ENCODE measurements at regions not wholly inside any gene's neighbourhood (a gene's known extent, or its start where the extent isn't known, plus 50 kb on each side); places are given as distances from the start of the nearest gene placed in this dataset.

DNA sequence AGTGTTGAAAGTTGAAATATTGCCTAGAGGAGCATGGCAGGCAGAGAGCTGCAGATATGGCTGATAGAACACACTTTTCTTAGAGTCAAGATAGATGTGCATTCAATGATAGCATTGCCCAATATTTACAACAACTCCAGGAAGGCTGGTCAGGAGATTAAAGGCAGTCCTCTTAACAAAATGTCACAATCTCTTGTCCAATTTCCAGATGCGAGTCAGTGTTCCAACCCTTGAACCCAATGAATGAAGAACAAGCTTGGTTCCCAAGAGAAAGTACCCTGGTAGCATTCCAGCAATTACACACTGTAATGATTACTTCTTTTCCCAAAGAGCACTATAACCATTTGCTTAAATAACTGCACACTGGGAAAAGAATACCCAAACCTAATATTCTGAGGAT lies 839.4 kb upstream of the VRK2 start (continued):
- TF ChIP-seq, protein P1, sequence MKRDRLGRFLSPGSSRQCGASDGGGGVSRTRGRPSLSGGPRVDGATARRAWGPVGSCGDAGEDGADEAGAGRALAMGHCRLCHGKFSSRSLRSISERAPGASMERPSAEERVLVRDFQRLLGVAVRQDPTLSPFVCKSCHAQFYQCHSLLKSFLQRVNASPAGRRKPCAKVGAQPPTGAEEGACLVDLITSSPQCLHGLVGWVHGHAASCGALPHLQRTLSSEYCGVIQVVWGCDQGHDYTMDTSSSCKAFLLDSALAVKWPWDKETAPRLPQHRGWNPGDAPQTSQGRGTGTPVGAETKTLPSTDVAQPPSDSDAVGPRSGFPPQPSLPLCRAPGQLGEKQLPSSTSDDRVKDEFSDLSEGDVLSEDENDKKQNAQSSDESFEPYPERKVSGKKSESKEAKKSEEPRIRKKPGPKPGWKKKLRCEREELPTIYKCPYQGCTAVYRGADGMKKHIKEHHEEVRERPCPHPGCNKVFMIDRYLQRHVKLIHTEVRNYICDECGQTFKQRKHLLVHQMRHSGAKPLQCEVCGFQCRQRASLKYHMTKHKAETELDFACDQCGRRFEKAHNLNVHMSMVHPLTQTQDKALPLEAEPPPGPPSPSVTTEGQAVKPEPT (CRISPR knock-in tag; IDR thresholded peaks at IDR 0.05; ENCODE audit: low read depth), result no peak
- TF ChIP-seq FOXA1 (IDR thresholded peaks at IDR 0.05) (no peak), FOXA1 (CRISPR knock-in tag; IDR thresholded peaks at IDR 0.05) (no peak), ZNF850 (CRISPR knock-in tag; conservative IDR thresholded peaks at IDR 0.05) (no peak), ZNF33B (CRISPR knock-in tag; IDR thresholded peaks at IDR 0.05) (no peak), EHMT2 (IDR thresholded peaks at IDR 0.05; ENCODE audit: borderline replicate concordance, low read depth, low read length) (no peak), REXO4 (CRISPR knock-in tag; IDR thresholded peaks at IDR 0.05; ENCODE audit: borderline replicate concordance) (no peak), ZZZ3 (CRISPR knock-in tag; IDR thresholded peaks at IDR 0.05; ENCODE audit: borderline replicate concordance) (no peak), ZNF121 (CRISPR knock-in tag; IDR thresholded peaks at IDR 0.05) (no peak)
- TF ChIP-seq, protein P2, sequence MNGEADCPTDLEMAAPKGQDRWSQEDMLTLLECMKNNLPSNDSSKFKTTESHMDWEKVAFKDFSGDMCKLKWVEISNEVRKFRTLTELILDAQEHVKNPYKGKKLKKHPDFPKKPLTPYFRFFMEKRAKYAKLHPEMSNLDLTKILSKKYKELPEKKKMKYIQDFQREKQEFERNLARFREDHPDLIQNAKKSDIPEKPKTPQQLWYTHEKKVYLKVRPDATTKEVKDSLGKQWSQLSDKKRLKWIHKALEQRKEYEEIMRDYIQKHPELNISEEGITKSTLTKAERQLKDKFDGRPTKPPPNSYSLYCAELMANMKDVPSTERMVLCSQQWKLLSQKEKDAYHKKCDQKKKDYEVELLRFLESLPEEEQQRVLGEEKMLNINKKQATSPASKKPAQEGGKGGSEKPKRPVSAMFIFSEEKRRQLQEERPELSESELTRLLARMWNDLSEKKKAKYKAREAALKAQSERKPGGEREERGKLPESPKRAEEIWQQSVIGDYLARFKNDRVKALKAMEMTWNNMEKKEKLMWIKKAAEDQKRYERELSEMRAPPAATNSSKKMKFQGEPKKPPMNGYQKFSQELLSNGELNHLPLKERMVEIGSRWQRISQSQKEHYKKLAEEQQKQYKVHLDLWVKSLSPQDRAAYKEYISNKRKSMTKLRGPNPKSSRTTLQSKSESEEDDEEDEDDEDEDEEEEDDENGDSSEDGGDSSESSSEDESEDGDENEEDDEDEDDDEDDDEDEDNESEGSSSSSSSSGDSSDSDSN (CRISPR knock-in tag; IDR thresholded peaks at IDR 0.05), result no peak

DNA sequence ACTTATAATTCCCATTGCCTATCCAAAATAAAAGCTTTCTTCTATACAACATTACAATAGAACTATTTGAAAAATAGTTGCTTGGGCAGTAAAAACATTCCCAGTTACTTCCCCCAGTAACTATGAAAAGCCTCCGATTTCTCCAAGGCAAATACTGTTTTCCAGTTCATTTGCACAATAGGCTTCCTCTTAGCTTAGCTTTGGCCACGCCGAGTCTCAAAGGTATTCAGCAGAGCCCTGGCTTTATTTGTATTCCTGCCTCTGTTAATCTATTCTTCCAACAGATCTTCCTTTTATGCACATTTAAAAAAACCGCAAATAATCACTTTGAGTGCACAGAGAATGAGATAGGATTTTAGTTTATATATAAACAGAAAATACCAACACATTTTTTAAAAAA lies 836.8 kb upstream of the VRK2 start:
- no peak for ATAC-seq
- CTCF ChIA-PET (ENCODE audit: low intra/inter-chr PET ratio, low total read pairs), result no interaction called here
- no peak for TF ChIP-seq JARID2 (CRISPR knock-in tag; IDR thresholded peaks at IDR 0.05; ENCODE audit: insufficient replicate concordance)
- TF ChIP-seq HES4 (CRISPR knock-in tag; IDR thresholded peaks at IDR 0.05; ENCODE audit: borderline replicate concordance), result no peak
- TF ChIP-seq KAT2B (IDR thresholded peaks at IDR 0.05; ENCODE audit: borderline replicate concordance, low read depth, low read length), result no peak
- TF ChIP-seq, protein P3, sequence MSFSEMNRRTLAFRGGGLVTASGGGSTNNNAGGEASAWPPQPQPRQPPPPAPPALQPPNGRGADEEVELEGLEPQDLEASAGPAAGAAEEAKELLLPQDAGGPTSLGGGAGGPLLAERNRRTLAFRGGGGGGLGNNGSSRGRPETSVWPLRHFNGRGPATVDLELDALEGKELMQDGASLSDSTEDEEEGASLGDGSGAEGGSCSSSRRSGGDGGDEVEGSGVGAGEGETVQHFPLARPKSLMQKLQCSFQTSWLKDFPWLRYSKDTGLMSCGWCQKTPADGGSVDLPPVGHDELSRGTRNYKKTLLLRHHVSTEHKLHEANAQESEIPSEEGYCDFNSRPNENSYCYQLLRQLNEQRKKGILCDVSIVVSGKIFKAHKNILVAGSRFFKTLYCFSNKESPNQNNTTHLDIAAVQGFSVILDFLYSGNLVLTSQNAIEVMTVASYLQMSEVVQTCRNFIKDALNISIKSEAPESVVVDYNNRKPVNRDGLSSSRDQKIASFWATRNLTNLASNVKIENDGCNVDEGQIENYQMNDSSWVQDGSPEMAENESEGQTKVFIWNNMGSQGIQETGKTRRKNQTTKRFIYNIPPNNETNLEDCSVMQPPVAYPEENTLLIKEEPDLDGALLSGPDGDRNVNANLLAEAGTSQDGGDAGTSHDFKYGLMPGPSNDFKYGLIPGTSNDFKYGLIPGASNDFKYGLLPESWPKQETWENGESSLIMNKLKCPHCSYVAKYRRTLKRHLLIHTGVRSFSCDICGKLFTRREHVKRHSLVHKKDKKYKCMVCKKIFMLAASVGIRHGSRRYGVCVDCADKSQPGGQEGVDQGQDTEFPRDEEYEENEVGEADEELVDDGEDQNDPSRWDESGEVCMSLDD (CRISPR knock-in tag; IDR thresholded peaks at IDR 0.05; ENCODE audit: borderline replicate concordance), result no peak
- no peak for TF ChIP-seq PTBP1 (IDR thresholded peaks at IDR 0.05; ENCODE audit: low read depth, low read length, poor library complexity, severe bottlenecking)
- no peak for TF ChIP-seq SMAD1 (CRISPR knock-in tag; IDR thresholded peaks at IDR 0.05; ENCODE audit: borderline replicate concordance, low read depth)
- no peak for TF ChIP-seq RFX5 (IDR thresholded peaks at IDR 0.05; ENCODE audit: low read depth, low read length)
- no peak for TF ChIP-seq ZNF775 (CRISPR knock-in tag; IDR thresholded peaks at IDR 0.05; ENCODE audit: borderline replicate concordance)
- TF ChIP-seq BHLHE40 (IDR thresholded peaks at IDR 0.05; ENCODE audit: low read length), result no peak

More for the DNA sequence above, 836.8 kb upstream of the VRK2 start:
- no peak overlapping the region for H3K27ac ChIP-seq (ENCODE audit: extremely low read length, insufficient read depth, low read length)
- H3K79me2 ChIP-seq (ENCODE audit: insufficient read depth, low read length), result no peaks in the 10 kb centered on the region
- 2% methylated on average over 4 of the region's 4 CpGs for WGBS (ENCODE audit: low lambda C conversion rate)
- H2AFZ ChIP-seq (ENCODE audit: low read length), result no peak overlapping the region
- no peak overlapping the region for H3K4me2 ChIP-seq (ENCODE audit: low read depth, low read length)
- no TSS peak for BruUV-seq (replicated peaks)
- H3K27me3 ChIP-seq (ENCODE audit: control insufficient read depth in 1 of 2, insufficient read depth in 2 of 2, low read length in 2 of 2), result no peaks in the 10 kb centered on the region
- in situ Hi-C loops (cut with HindIII; ENCODE audit: extremely low pct_ligation_motif_present, low pct_unique_long_range_greater_than_20kb), result no loop called here
- POLR2A ChIA-PET, result no interaction called here
- no peaks in the 10 kb centered on the region for H3K4me1 ChIP-seq (ENCODE audit: insufficient read depth, low read length)
- FAIRE-seq (no peak), DNase-seq (ENCODE audit: low spot score) (no peak)
- H4K20me1 ChIP-seq (ENCODE audit: insufficient read depth, low read length), result no peaks in the 10 kb centered on the region
- no peak overlapping the region for H3K9ac ChIP-seq (ENCODE audit: insufficient read depth, low read depth, low read length)
- H3K36me3 ChIP-seq (replicated peaks in 1 of 2; ENCODE audit: control insufficient read depth in 1 of 2, insufficient read depth in 2 of 2, low read length in 2 of 2), result no peaks in the 10 kb centered on the region
- peaks cover 76% of the 10 kb centered on the region for H3K9me3 ChIP-seq (ENCODE audit: low read length)
- H3K4me3 ChIP-seq (replicated peaks in 1 of 3; ENCODE audit: insufficient read depth in 1 of 3, low read depth in 2 of 3, low read length in 3 of 3), result no peak overlapping the region
- intact Hi-C loops (cut with micrococcal nuclease; ENCODE audit: unreplicated experiment), result loop anchor here (10.0 kb wide), 1 partner anchor 385 kb away; no protein-coding TSS in a partner anchor
